ENCODE measurements at regions not wholly inside any gene's neighbourhood (a gene's known extent, or its start where the extent isn't known, plus 50 kb on each side); places are given as distances from the start of the nearest gene placed in this dataset.

- TF ChIP-seq ZNF263 (CRISPR knock-in tag; IDR thresholded peaks at IDR 0.05; ENCODE audit: low read depth) (no peak), ESRRA (CRISPR knock-in tag; IDR thresholded peaks at IDR 0.05; ENCODE audit: borderline replicate concordance) (no peak), ZNF416 (CRISPR knock-in tag; IDR thresholded peaks at IDR 0.05) (no peak), NFYB (CRISPR knock-in tag; conservative IDR thresholded peaks at IDR 0.05; ENCODE audit: low read depth) (no peak)
- TF ChIP-seq, protein P1, sequence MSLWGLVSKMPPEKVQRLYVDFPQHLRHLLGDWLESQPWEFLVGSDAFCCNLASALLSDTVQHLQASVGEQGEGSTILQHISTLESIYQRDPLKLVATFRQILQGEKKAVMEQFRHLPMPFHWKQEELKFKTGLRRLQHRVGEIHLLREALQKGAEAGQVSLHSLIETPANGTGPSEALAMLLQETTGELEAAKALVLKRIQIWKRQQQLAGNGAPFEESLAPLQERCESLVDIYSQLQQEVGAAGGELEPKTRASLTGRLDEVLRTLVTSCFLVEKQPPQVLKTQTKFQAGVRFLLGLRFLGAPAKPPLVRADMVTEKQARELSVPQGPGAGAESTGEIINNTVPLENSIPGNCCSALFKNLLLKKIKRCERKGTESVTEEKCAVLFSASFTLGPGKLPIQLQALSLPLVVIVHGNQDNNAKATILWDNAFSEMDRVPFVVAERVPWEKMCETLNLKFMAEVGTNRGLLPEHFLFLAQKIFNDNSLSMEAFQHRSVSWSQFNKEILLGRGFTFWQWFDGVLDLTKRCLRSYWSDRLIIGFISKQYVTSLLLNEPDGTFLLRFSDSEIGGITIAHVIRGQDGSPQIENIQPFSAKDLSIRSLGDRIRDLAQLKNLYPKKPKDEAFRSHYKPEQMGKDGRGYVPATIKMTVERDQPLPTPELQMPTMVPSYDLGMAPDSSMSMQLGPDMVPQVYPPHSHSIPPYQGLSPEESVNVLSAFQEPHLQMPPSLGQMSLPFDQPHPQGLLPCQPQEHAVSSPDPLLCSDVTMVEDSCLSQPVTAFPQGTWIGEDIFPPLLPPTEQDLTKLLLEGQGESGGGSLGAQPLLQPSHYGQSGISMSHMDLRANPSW (CRISPR knock-in tag; conservative IDR thresholded peaks at IDR 0.05; ENCODE audit: low read depth), result no peak
Observed at GRCh38 chr5:112656451-112656850, 81.2 kb upstream of the APC start.

All from WTC11 (cell line).